SK-N-SH treated with all-trans-retinoic acid at 6 μM for 48 hours (cell line): ENCODE measurements at regions not wholly inside any gene's neighbourhood (a gene's known extent, or its start where the extent isn't known, plus 50 kb on each side); places are given as distances from the start of the nearest gene placed in this dataset.

Experiments used
- ATAC-seq: fragments of 200-7000 bp; cut with Tn5 transposase; 3 replicates; pipeline ENCODE4 v1.9.1; 2020; ENCODE audit warnings: mild to moderate bottlenecking, moderate library complexity
- ARNTL ChIP-seq: fragments of 450-650 bp; formaldehyde crosslinking; IDR thresholded peaks from 2 replicates; pipeline ENCODE4 v1.5.0; 2020; ENCODE audit warnings: low read depth, mild to moderate bottlenecking, moderate library complexity, borderline replicate concordance
- CREB5 ChIP-seq: fragments of 250-450 bp; sonication (Bioruptor Pico); IDR thresholded peaks from 2 replicates; pipeline ENCODE4 v1.5.1; 2020; ENCODE audit warnings: low read depth, mild to moderate bottlenecking, moderate library complexity
- CSRNP3 ChIP-seq: fragments of 250-450 bp; sonication (Bioruptor Pico); IDR thresholded peaks from 2 replicates; pipeline ENCODE4 v1.5.1; 2021; ENCODE audit warnings: mild to moderate bottlenecking, moderate library complexity
- ESRRG ChIP-seq: fragments of 250-450 bp; sonication (Bioruptor Pico); IDR thresholded peaks from 2 replicates; pipeline ENCODE4 v1.6.1; 2021; ENCODE audit warnings: mild to moderate bottlenecking
- PATZ1 ChIP-seq: fragments of 250-450 bp; sonication (Bioruptor Pico); IDR thresholded peaks from 2 replicates; pipeline ENCODE4 v1.8.0; 2020; ENCODE audit warnings: mild to moderate bottlenecking, moderate library complexity, borderline replicate concordance
- POU6F1 ChIP-seq: fragments of 250-450 bp; sonication (Bioruptor Pico); IDR thresholded peaks from 2 replicates; pipeline ENCODE4 v1.8.0; 2021; ENCODE audit warnings: low read depth, mild to moderate bottlenecking, moderate library complexity, borderline replicate concordance
- PPARA ChIP-seq: fragments of 250-450 bp; sonication (Bioruptor Pico); IDR thresholded peaks from 2 replicates; pipeline ENCODE4 v1.5.0; 2020; ENCODE audit warnings: mild to moderate bottlenecking, borderline replicate concordance
- RARB ChIP-seq: fragments of 250-450 bp; sonication (Bioruptor Pico); IDR thresholded peaks from 2 replicates; pipeline ENCODE4 v1.8.0; 2021; ENCODE audit warnings: mild to moderate bottlenecking, moderate library complexity
- TOX ChIP-seq: fragments of 250-450 bp; sonication (Bioruptor Pico); IDR thresholded peaks from 2 replicates; pipeline ENCODE4 v1.8.0; 2021; ENCODE audit warnings: mild to moderate bottlenecking, moderate library complexity, borderline replicate concordance
- TSHZ2 ChIP-seq: fragments of 250-450 bp; sonication (Bioruptor Pico); IDR thresholded peaks from 2 replicates; pipeline ENCODE4 v1.5.0; 2020; ENCODE audit warnings: mild to moderate bottlenecking, moderate library complexity
- ZC3H10 ChIP-seq: fragments of 250-450 bp; sonication (Bioruptor Pico); IDR thresholded peaks from 2 replicates; pipeline ENCODE4 v1.5.1; 2021; ENCODE audit warnings: mild to moderate bottlenecking, moderate library complexity
- ZFP3 ChIP-seq: fragments of 250-450 bp; sonication (Bioruptor Pico); IDR thresholded peaks from 2 replicates; pipeline ENCODE4 v1.5.0; 2020; ENCODE audit warnings: mild to moderate bottlenecking, moderate library complexity
- ZFP30 ChIP-seq: fragments of 450-650 bp; formaldehyde crosslinking; IDR thresholded peaks from 2 replicates; pipeline ENCODE4 v1.5.0; 2022; ENCODE audit warnings: mild to moderate bottlenecking, moderate library complexity
- ZNF565 ChIP-seq: fragments of 450-650 bp; formaldehyde crosslinking; conservative IDR thresholded peaks from 2 replicates; pipeline ENCODE4 v1.5.0; 2020; ENCODE audit warnings: low read depth, mild to moderate bottlenecking, moderate library complexity
- ZNF70 ChIP-seq: fragments of 450-650 bp; formaldehyde crosslinking; IDR thresholded peaks from 2 replicates; pipeline ENCODE4 v1.5.0; 2020; ENCODE audit warnings: mild to moderate bottlenecking, moderate library complexity
- ZNF8 ChIP-seq: fragments of 450-650 bp; formaldehyde crosslinking; IDR thresholded peaks from 2 replicates; pipeline ENCODE4 v1.5.0; 2020; ENCODE audit warnings: mild to moderate bottlenecking, moderate library complexity

GRCh38 chr18:38458698-38459097 is 893.1 kb upstream of the CELF4 start:
- TF ChIP-seq ZC3H10 (CRISPR knock-in tag) (no peak), ZFP3 (CRISPR knock-in tag) (no peak), TOX (CRISPR knock-in tag) (no peak), ZFP30 (CRISPR knock-in tag) (no peak), ZNF565 (CRISPR knock-in tag) (no peak), PPARA (CRISPR knock-in tag) (no peak), CSRNP3 (CRISPR knock-in tag) (no peak), TSHZ2 (CRISPR knock-in tag) (no peak), RARB (no peak), ZNF70 (CRISPR knock-in tag) (no peak), POU6F1 (CRISPR knock-in tag) (no peak), ARNTL (no peak), ESRRG (CRISPR knock-in tag) (no peak), ZNF8 (no peak)
- ATAC-seq = no peak

GRCh38 chr18:38456253-38456652 is 890.7 kb upstream of the CELF4 start:
- TF ChIP-seq ARNTL = no peak
- TF ChIP-seq TOX (CRISPR knock-in tag) = no peak
- TF ChIP-seq ESRRG (CRISPR knock-in tag) = no peak
- no peak for TF ChIP-seq TSHZ2 (CRISPR knock-in tag)
- no peak for ATAC-seq

GRCh38 chr18:38454764-38455469 is 889.3 kb upstream of the CELF4 start:
- no peak for ATAC-seq
- TF ChIP-seq ZNF8 (no peak), ZFP3 (CRISPR knock-in tag) (no peak), RARB (no peak)

- ATAC-seq = no peak
These were observed 888.3 kb upstream of the CELF4 start for GRCh38 chr18:38453880-38454279.

More at GRCh38 chr18:38453880-38454279, 888.3 kb upstream of the CELF4 start:
- no peak for TF ChIP-seq CSRNP3 (CRISPR knock-in tag)
- no peak for TF ChIP-seq CREB5 (CRISPR knock-in tag)
- no peak for TF ChIP-seq PATZ1 (CRISPR knock-in tag)
